Cardiac muscle cell (in vitro differentiated cells and primary cell): ENCODE measurements at regions not wholly inside any gene's neighbourhood (a gene's known extent, or its start where the extent isn't known, plus 50 kb on each side); places are given as distances from the start of the nearest gene placed in this dataset.
"Not testable (repeated sequence)": the region's sequence is repeated elsewhere in the genome, so short reads cannot be mapped to it uniquely, and the experiment has no call there.

ENCODE experiments used
- DNase-seq, 2 donors: peaks; one replicate each; pipeline versions ENCODE4 v3.0.0 to v3.0.0-alpha.2; 2010 to 2017; ENCODE audit warnings: low read depth in 1 of 2, low spot score in 1 of 2
- H3K27ac ChIP-seq: fragments of 200-600 bp; sonication (generic); 2 replicates; pipeline ENCODE4 v1.5.1; 2016
- H3K27me3 ChIP-seq: fragments of 200-600 bp; sonication (generic); 2 replicates; pipeline ENCODE4 v1.6.0; 2016; ENCODE audit warnings: control low read depth
- H3K36me3 ChIP-seq: fragments of 200-600 bp; sonication (generic); 2 replicates; pipeline ENCODE4 v1.5.1; 2016; ENCODE audit warnings: control low read depth
- H3K4me1 ChIP-seq: fragments of 200-600 bp; sonication (generic); 2 replicates; pipeline ENCODE4 v1.8.1; 2017; ENCODE audit warnings: low read depth, mild to moderate bottlenecking, mixed run types
- H3K4me3 ChIP-seq: fragments of 200-600 bp; sonication (generic); 2 replicates; pipeline ENCODE4 v1.5.1; 2016; ENCODE audit warnings: mild to moderate bottlenecking
- H3K9me3 ChIP-seq: fragments of 200-600 bp; sonication (generic); 2 replicates; pipeline ENCODE4 v1.5.1; 2017; ENCODE audit warnings: low read depth, mild to moderate bottlenecking, control low read depth
- TF ChIP-seq, protein P1 (sequence below): IDR thresholded peaks from 2 replicates; pipeline ENCODE4 v1.5.1; 2012; ENCODE audit warnings: low read depth, mild to moderate bottlenecking, low read length

DNA sequence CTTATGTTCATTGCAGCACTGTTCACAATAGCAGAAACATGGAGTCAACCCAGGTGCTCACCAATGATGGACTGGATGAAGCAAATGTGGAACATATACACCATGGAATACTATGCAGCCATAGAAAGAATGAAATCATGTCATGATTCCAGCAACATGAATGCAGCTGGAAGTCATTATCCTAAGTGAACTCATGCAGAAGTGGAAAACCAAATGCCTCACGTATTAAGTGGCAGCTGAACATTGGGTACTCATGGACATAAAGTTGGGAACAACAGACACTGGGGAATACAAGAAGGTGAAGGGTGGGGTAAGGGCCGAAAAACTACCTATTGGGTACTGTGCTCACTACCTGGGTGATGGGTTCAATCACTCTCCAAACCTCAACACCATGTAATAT, 915.9 kb downstream of the UQCRFS1 start:
- no peak overlapping the region for H3K4me3 ChIP-seq
- TF ChIP-seq, protein P1, sequence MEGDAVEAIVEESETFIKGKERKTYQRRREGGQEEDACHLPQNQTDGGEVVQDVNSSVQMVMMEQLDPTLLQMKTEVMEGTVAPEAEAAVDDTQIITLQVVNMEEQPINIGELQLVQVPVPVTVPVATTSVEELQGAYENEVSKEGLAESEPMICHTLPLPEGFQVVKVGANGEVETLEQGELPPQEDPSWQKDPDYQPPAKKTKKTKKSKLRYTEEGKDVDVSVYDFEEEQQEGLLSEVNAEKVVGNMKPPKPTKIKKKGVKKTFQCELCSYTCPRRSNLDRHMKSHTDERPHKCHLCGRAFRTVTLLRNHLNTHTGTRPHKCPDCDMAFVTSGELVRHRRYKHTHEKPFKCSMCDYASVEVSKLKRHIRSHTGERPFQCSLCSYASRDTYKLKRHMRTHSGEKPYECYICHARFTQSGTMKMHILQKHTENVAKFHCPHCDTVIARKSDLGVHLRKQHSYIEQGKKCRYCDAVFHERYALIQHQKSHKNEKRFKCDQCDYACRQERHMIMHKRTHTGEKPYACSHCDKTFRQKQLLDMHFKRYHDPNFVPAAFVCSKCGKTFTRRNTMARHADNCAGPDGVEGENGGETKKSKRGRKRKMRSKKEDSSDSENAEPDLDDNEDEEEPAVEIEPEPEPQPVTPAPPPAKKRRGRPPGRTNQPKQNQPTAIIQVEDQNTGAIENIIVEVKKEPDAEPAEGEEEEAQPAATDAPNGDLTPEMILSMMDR: no peak
- no peaks in the 10 kb centered on the region for H3K9me3 ChIP-seq
- H3K27me3 ChIP-seq: no peaks in the 10 kb centered on the region
- H3K4me1 ChIP-seq: peaks cover 23% of the 10 kb centered on the region
- no peaks in the 10 kb centered on the region for H3K36me3 ChIP-seq
- no peak overlapping the region for H3K27ac ChIP-seq
- no peak for DNase-seq

DNA sequence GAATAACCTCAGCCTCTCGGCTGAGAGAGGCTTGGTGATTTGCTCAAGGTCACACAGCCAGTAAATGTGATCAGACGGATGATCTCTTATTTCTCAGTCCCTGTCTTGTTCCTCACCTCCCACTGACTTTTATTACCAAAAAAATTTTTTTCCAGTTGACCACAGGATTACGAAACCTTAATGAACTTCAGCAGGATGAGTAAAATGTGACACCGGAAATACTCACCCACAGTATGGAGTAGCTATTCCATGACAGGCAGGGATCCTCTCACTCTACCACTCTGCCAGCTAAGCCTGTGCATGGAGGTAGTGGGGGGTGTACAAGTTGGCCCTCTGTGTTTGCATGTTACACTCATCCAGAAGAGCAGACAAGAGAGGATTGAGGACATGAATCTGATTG, 916.4 kb downstream of the UQCRFS1 start:
- no peaks in the 10 kb centered on the region for H3K9me3 ChIP-seq
- peak in 1 of 2 donors; percentile 58 for DNase-seq

DNA sequence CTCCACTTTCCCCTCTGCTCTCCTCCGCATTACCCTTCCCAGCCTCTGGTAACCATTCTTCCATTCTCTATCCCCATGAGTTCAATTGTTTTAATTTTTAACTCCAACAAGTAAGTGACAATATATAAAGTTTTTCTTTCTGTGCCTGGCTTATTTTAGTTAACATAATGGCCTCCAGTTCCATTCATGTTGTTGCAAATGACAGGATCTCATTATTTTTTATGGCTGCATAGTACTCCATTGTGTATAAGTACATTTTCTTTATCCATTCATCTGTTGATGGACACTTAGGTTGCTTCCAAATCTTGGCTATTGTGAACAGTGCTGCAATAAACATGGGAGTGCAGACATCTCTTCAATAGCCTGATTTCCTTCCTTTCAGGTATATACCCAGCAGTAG, 918.0 kb downstream of the UQCRFS1 start:
- H3K27ac ChIP-seq, H3K9me3 ChIP-seq, H3K27me3 ChIP-seq, DNase-seq, H3K4me3 ChIP-seq, H3K36me3 ChIP-seq: not testable (repeated sequence)
- peaks cover 24% of the 10 kb centered on the region for H3K4me1 ChIP-seq

More for the DNA sequence above, 916.4 kb downstream of the UQCRFS1 start:
- TF ChIP-seq, protein P1: no peak
- H3K36me3 ChIP-seq: no peaks in the 10 kb centered on the region
- H3K27me3 ChIP-seq: no peaks in the 10 kb centered on the region
- H3K27ac ChIP-seq: no peak overlapping the region
- no peak overlapping the region for H3K4me3 ChIP-seq
- peaks cover 21% of the 10 kb centered on the region for H3K4me1 ChIP-seq

DNA sequence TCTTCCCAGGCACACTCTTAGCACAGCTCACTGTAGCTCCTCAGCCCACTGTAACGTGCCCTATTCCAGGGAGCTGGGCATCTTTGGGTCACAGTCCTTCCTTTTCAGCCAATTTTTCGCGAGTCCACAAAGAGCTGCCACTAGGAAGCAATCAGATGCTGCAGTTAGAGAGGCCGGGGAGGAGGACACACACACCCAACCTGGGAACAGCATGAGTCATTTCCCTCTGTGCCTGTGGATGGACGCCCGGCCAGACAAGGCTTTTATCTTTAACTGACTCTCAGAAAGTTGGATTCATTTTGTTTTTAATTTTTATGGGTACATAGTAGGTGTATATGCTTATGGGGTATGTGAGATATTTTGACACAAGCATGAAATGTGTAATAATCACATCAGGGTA, 918.6 kb downstream of the UQCRFS1 start:
- H3K27ac ChIP-seq: no peak overlapping the region
- H3K4me1 ChIP-seq: peaks cover 30% of the 10 kb centered on the region
- TF ChIP-seq, protein P1: no peak
- H3K4me3 ChIP-seq: no peak overlapping the region
- DNase-seq: peak in 1 of 2 donors; percentile 55
- no peaks in the 10 kb centered on the region for H3K27me3 ChIP-seq
- no peaks in the 10 kb centered on the region for H3K36me3 ChIP-seq
- no peaks in the 10 kb centered on the region for H3K9me3 ChIP-seq

DNA sequence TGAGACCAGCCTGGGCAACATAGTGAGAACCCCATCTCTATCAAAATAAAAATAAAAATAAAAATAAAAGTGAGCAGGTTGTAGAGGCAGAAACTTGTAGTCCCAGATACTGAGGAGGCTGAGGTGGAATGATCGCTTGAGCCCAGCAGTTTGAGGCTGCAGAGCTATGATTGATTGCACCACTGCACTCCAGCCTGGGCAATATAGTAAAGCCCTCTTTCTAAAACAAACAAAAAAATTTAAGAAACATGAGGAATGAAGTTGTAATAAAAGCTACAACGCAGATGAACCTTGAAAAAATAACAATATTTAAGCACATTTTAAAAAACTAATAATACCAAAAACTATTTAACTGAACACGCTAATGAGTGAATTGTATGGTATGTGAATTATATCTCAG, 919.3 kb downstream of the UQCRFS1 start:
- no peak for DNase-seq
- Histone ChIP-seq H3K4me1 (peaks cover 36% of the 10 kb centered on the region), H3K27ac (no peak overlapping the region), H3K36me3 (no peaks in the 10 kb centered on the region), H3K4me3 (no peak overlapping the region), H3K27me3 (no peaks in the 10 kb centered on the region), H3K9me3 (no peaks in the 10 kb centered on the region)
- TF ChIP-seq, protein P1: no peak

DNA sequence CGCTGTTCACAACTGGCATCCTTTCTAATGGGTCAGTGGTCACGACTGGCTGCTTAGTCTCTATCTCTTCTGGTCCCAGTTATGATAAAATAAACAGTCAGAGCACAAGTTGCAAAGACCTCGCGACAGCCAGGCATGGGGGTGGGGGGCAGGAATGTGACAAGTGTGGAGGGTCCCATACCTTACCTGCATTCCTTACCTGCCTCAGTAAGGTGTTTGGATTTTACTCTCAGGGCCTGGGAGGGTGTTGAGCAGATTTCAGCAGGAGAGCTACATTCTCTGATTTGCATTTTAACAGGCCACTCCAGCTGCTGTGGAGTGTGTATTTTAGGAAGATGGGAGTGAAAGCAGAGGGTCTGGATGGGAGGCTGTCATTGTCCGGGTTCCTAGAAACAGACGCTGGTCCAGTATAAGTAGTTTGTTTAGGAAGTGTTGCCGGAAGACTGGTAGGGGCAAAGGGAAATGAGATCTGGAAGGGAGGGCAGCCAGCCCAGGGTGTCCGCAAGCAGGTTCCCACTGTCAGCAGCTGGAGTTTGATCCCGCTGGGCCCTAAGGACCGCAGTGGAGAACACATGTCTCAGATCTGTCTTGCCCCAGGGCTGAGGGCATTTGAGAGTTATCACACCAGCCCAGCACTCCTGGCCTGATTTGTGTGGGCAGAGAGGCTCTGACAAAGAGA, 920.0 kb downstream of the UQCRFS1 start:
- Histone ChIP-seq H3K27ac (peak overlapping the region; percentile 42), H3K4me3 (no peak overlapping the region), H3K4me1 (peaks cover 43% of the 10 kb centered on the region), H3K27me3 (no peaks in the 10 kb centered on the region), H3K36me3 (no peaks in the 10 kb centered on the region), H3K9me3 (no peaks in the 10 kb centered on the region)
- peak in 1 of 2 donors; percentile 35 for DNase-seq
- TF ChIP-seq, protein P1: no peak
